ENCODE measurements at regions not wholly inside any gene's neighbourhood (a gene's known extent, or its start where the extent isn't known, plus 50 kb on each side); places are given as distances from the start of the nearest gene placed in this dataset.

DNA sequence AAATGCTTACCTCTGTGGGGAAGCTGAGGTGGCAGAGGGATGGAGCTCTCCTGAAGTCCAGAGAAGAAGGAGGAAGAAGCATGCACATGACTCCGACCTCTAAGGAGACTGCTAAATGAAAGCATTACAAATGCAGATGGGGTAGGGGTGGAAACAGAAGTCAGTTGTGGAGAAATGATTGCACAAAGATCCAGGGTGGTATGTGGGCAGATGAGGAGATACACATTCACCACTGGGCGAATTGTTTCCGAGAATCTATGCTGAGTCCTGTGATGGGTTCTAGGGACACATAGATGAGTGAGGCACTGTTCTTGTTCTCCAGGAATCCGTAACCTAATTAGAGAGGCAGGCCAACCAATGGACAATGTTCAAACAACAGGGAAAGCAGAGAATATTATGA lies 188.9 kb upstream of the ZBED5 start:
- TF ChIP-seq ZNF8 (CRISPR knock-in tag; IDR thresholded peaks at IDR 0.05) (no peak), ZNF565 (CRISPR knock-in tag; conservative IDR thresholded peaks at IDR 0.05; ENCODE audit: low read depth) (no peak), ZFP30 (CRISPR knock-in tag; IDR thresholded peaks at IDR 0.05) (no peak), OSR1 (CRISPR knock-in tag; IDR thresholded peaks at IDR 0.05) (no peak), RARB (CRISPR knock-in tag; IDR thresholded peaks at IDR 0.05) (no peak), ARNTL (CRISPR knock-in tag; IDR thresholded peaks at IDR 0.05; ENCODE audit: borderline replicate concordance, low read depth) (no peak), TOX (CRISPR knock-in tag; IDR thresholded peaks at IDR 0.05; ENCODE audit: borderline replicate concordance) (no peak), CSRNP3 (CRISPR knock-in tag; IDR thresholded peaks at IDR 0.05) (no peak)
- TF ChIP-seq, protein P1, sequence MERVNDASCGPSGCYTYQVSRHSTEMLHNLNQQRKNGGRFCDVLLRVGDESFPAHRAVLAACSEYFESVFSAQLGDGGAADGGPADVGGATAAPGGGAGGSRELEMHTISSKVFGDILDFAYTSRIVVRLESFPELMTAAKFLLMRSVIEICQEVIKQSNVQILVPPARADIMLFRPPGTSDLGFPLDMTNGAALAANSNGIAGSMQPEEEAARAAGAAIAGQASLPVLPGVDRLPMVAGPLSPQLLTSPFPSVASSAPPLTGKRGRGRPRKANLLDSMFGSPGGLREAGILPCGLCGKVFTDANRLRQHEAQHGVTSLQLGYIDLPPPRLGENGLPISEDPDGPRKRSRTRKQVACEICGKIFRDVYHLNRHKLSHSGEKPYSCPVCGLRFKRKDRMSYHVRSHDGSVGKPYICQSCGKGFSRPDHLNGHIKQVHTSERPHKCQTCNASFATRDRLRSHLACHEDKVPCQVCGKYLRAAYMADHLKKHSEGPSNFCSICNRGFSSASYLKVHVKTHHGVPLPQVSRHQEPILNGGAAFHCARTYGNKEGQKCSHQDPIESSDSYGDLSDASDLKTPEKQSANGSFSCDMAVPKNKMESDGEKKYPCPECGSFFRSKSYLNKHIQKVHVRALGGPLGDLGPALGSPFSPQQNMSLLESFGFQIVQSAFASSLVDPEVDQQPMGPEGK (CRISPR knock-in tag; IDR thresholded peaks at IDR 0.05; ENCODE audit: borderline replicate concordance), result no peak

Data from SK-N-SH treated with all-trans-retinoic acid at 6 μM for 48 hours (cell line).